ENCODE measurements at regions not wholly inside any gene's neighbourhood (a gene's known extent, or its start where the extent isn't known, plus 50 kb on each side); places are given as distances from the start of the nearest gene placed in this dataset.

GRCh38 chr6:141981190-141981589 lies 151.5 kb upstream of the GJE1 start:
- TF ChIP-seq CTCF (IDR thresholded peaks at IDR 0.05; ENCODE audit: insufficient read depth, low read length, poor library complexity, severe bottlenecking): no peak
- TF ChIP-seq EZH2phosphoT487 (conservative IDR thresholded peaks at IDR 0.05; ENCODE audit: low read length): no peak
